HG02623 (cell line): ENCODE measurements at regions not wholly inside any gene's neighbourhood (a gene's known extent, or its start where the extent isn't known, plus 50 kb on each side); places are given as distances from the start of the nearest gene placed in this dataset.
"Not testable (repeated sequence)": the region's sequence is repeated elsewhere in the genome, so short reads cannot be mapped to it uniquely, and the experiment has no call there.

ENCODE experiments used
- ATAC-seq: cut with Tn5 transposase; IDR thresholded peaks from one replicate; pipeline ENCODE4 v1.9.1; 2021; ENCODE audit warnings: moderate library complexity; ENCODE audit not compliant: unreplicated experiment

DNA sequence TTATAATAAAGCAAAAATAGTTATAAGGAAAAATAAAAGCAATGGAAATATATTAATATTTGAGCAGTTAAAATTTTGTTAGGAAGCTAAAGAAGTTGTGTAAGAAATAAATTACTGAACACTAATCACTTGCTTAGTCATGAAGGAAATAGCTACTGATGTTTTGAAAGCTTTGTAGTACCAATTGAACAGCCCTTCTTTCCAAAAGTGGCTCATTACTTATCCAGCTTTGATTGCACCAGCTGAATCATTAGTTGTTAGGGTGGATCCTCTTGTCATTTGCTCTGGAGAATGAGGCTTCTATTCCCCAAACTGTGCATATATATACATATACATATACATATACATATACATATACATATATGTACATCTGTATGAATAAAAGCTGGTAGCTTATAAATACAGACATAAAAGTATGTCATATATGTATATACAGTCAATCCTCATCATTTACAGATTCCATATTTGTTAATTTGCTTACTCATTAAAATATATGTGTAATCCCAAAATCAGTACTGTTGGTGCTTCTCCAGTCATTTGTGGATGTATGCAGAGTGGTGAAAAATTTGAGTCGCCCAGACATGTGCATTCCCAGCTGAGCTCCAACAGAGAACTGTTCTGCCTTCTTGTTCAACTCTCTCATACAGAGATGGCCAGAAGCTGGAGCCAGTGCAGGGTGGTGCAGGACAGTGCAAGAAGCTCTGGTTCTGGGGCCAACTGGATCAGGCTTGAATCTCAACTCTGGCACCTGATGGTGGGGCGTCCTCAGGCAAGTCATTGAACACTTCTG lies 214.1 kb downstream of the RPAP3 start:
- no peak for ATAC-seq

- ATAC-seq, result no peak
Observed at GRCh38 chr12:47488888-47489287, 216.9 kb downstream of the RPAP3 start.

- ATAC-seq, result no peak
Observed at GRCh38 chr12:47481041-47481440, 224.8 kb downstream of the RPAP3 start.

GRCh38 chr12:47478426-47478825 lies 227.4 kb downstream of the RPAP3 start:
- no peak for ATAC-seq

GRCh38 chr12:47473091-47473490 lies 232.7 kb downstream of the RPAP3 start:
- no peak for ATAC-seq

GRCh38 chr12:47470349-47470748 lies 235.5 kb downstream of the RPAP3 start:
- ATAC-seq, result not testable (repeated sequence)

GRCh38 chr12:47463918-47464317 lies 241.9 kb downstream of the RPAP3 start:
- ATAC-seq, result not testable (repeated sequence)

GRCh38 chr12:47458279-47458678 lies 247.6 kb downstream of the RPAP3 start:
- no peak for ATAC-seq

- ATAC-seq, result no peak
Observed at GRCh38 chr12:47449797-47450196, 256.0 kb downstream of the RPAP3 start.

GRCh38 chr12:47442310-47442709 lies 263.5 kb downstream of the RPAP3 start:
- no peak for ATAC-seq

DNA sequence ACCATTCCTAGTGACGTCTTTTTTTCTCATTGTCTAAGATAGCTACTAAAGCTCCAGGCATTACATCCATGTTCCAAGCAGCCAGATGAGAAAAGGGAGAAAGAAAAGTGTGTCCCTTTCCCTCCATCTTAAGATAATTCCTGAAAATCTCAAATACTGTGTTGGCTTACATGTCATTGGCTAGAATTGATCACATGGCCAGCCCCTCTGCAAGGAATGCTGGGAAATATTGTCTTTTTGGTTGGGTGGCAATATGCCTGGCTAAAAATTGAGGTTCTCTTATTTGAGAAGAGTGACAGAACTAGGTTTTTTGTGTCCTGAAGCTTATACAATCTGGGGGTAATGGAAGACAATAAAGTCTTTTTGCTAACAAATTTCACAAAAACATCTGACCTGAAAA lies 264.3 kb downstream of the RPAP3 start:
- ATAC-seq, result no peak

DNA sequence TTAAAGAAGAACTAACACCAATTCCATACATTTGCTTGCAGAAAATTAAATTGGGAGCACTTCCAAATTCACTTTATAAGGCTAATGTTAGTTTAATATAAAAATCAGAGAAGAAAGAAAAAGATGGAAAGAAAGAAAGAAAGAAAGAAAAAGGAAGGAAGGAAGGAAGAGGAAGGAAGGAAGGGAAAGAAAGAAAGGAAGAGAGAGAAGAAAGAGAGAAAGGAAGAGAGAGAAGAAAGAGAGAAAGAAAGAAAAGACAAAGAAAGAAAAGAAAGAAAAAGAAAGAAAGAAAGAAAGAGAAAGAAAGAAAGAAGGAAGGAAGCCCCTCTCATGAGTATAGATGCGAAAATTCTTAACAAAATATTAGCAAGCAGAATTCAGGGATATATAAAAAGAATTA lies 267.7 kb downstream of the RPAP3 start:
- no peak for ATAC-seq

GRCh38 chr12:47437570-47437969 lies 268.3 kb downstream of the RPAP3 start:
- ATAC-seq, result no peak

DNA sequence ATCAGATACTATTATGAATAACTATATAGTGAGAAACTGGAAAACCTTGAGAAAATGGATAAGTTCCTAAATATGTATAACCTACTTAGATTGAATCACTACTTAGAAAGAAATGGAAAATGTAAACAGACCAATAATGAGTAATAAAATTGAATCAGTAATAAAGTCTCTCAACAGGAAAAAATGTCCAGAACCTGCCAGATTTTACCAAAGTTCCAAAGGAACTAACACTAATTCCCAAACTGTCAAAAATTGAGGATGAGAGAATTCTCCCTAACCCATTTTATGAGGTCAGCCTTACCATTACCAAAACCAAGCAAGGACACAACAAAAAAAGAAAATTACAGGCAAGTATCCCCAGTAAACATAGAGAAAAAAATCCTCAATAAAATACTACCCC lies 272.0 kb downstream of the RPAP3 start:
- ATAC-seq, result no peak

DNA sequence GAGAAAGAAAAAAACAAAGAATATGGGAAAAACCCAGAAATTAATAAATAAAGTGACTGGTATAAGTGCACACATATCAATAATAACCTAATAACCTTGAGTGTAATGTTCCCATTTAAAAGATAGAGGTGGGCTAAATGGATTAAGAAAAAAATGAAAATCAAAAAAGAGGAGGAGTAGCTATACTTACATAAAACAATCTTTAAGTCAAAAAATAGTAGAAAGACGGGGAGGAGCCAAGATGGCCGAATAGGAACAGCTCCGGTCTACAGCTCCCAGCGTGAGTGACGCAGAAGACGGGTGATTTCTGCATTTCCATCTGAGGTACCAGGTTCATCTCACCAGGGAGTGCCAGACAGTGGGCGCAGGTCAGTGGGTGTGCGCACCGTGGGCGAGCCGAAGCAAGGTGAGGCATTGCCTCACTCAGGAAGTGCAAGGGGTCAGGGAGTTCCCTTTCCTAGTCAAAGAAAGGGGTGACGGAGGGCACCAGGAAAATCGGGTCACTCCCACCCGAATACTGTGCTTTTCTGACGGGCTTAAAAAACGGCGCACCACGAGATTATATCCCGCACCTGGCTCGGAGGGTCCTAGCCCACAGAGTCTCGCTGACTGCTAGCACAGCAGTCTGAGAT lies 279.0 kb downstream of the RPAP3 start:
- not testable (repeated sequence) for ATAC-seq

DNA sequence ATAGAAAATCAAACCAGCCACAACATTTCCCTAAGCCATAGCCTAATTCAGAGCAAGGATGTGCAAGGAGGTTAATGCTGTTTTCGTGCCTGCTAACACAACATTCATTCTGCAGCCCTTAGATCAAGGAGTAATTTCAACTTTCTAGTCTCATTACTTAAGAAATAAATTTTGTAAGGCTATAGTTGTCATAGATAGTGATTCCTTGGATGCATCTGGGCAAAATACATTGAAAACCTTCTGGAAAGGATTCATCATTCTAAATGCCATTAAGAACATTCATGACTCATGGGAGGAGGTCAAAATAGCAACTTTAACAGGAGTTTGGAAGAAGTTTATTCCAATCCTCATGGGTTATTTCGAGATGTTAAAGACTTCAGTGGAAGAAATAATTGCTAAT lies 283.2 kb downstream of the RPAP3 start:
- no peak for ATAC-seq

- ATAC-seq, result no peak
Observed at GRCh38 chr12:47419497-47419896, 286.3 kb downstream of the RPAP3 start.

DNA sequence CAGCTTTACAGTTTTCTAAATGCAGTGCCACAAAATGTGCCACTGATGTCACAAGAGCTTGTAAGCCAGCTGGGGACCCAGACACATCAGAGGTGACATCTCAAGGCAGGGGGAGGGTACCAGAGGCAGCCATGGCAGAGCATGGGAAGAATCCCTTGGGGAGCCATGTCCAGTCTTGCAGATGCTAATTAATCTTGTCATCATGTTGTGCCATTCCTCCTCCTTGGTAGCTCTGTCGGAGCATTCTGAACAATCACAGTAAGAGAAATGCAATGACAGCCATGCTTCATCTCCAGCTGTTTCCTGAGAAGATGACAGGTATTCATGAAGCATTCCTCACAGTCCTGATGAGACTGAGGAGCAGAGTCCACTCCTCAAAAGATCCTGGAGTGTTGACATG lies 287.9 kb downstream of the RPAP3 start:
- ATAC-seq, result no peak

GRCh38 chr12:47417121-47417520 lies 288.7 kb downstream of the RPAP3 start:
- ATAC-seq, result no peak

DNA sequence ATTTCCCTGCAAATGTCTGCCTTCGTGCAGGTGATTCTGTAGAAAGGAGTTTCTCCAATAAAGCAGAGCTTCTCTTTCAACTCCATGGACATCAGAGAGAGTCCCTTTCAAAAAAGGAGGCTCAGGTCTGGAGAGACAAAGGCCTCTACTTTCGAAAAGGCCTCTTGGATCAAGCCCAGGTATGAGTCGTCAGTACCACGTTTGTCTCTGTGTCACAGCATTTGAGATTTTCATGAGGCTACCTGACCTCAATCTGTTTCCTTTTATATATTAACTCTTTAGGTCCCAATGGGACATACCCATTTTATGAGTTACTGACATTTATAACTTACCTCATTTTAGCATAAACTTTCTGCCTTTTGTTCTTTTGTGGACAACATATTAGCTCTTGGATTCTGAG lies 290.8 kb downstream of the RPAP3 start:
- no peak for ATAC-seq

GRCh38 chr12:47414511-47414910 lies 291.3 kb downstream of the RPAP3 start:
- no peak for ATAC-seq

GRCh38 chr12:47413806-47414205 lies 292.0 kb downstream of the RPAP3 start:
- no peak for ATAC-seq
